ENCODE measurements at regions not wholly inside any gene's neighbourhood (a gene's known extent, or its start where the extent isn't known, plus 50 kb on each side); places are given as distances from the start of the nearest gene placed in this dataset.

DNA sequence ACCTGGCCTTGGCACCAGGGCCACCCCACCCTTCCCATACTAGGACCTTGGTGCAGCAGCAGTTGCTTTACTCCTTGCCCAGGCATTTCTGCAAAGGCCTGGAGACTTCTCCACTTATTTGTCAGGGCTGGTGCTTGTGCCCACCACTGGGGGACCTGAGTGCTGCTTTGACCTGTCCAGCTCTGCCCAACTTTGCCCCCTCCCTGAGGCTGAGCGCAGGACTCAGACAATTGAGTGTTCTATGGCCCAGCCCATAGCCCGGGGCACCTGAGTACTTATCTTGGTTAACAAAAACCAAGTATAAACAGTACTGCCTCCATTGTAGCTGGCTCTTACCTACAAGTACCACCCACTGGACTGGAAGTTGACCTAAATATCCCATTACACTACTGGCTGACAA, 406.1 kb upstream of the CHD1 start:
- TF ChIP-seq, protein P1, sequence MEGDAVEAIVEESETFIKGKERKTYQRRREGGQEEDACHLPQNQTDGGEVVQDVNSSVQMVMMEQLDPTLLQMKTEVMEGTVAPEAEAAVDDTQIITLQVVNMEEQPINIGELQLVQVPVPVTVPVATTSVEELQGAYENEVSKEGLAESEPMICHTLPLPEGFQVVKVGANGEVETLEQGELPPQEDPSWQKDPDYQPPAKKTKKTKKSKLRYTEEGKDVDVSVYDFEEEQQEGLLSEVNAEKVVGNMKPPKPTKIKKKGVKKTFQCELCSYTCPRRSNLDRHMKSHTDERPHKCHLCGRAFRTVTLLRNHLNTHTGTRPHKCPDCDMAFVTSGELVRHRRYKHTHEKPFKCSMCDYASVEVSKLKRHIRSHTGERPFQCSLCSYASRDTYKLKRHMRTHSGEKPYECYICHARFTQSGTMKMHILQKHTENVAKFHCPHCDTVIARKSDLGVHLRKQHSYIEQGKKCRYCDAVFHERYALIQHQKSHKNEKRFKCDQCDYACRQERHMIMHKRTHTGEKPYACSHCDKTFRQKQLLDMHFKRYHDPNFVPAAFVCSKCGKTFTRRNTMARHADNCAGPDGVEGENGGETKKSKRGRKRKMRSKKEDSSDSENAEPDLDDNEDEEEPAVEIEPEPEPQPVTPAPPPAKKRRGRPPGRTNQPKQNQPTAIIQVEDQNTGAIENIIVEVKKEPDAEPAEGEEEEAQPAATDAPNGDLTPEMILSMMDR (IDR thresholded peaks at IDR 0.05), result no peak
- TF ChIP-seq POLR2A (IDR thresholded peaks at IDR 0.05), result no peak
